ENCODE measurements at regions not wholly inside any gene's neighbourhood (a gene's known extent, or its start where the extent isn't known, plus 50 kb on each side); places are given as distances from the start of the nearest gene placed in this dataset.
A peak's percentile ranks its signal among the peaks of the same experiment; 100 is the strongest.

DNA sequence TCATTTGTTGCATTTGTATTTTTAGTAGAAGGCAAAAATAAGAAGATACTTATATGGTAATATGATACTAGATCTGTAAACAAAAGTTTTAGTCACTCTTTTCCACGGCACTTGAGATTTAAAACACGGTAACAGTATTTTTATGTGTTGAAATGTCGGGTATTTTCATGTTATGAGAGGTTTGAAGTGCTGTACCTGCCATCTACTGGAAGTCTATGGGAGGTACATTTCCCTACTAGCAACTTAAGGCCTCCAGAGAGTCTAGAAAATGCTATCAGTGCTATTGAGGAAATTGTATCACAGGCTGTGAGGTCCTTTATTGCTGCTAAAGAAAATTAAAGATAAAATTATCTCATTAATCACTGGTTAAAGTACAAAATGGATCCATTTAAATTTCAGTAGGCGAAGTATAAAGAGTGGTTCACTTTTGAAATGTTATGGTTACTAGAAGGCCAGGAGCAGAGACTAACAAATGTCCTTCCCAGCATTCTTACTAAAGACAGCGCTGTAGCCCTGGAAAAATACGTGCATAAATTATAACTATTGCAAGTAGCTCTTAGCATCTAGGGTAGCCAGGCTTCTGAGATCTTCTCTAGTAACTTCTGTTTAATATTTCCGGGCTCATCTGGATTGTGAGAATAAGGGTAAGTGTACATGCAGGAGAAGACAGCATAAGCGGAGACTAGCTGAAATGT is 77.6 kb upstream of the PRKD1 start:
- no peaks in the 10 kb centered on the region for H3K9me3 ChIP-seq (ENCODE audit: low read depth)
- no peaks in the 10 kb centered on the region for H3K4me1 ChIP-seq
- H3K27ac Mint-ChIP-seq = no peak overlapping the region
- no peaks in the 10 kb centered on the region for H3K36me3 ChIP-seq
- no peaks in the 10 kb centered on the region for H3K27me3 Mint-ChIP-seq (ENCODE audit: insufficient read depth, low read depth)
- no peaks in the 10 kb centered on the region for H4K20me1 ChIP-seq (ENCODE audit: low read depth)
- H3K4me3 Mint-ChIP-seq = no peak overlapping the region
- TF ChIP-seq, protein P1, sequence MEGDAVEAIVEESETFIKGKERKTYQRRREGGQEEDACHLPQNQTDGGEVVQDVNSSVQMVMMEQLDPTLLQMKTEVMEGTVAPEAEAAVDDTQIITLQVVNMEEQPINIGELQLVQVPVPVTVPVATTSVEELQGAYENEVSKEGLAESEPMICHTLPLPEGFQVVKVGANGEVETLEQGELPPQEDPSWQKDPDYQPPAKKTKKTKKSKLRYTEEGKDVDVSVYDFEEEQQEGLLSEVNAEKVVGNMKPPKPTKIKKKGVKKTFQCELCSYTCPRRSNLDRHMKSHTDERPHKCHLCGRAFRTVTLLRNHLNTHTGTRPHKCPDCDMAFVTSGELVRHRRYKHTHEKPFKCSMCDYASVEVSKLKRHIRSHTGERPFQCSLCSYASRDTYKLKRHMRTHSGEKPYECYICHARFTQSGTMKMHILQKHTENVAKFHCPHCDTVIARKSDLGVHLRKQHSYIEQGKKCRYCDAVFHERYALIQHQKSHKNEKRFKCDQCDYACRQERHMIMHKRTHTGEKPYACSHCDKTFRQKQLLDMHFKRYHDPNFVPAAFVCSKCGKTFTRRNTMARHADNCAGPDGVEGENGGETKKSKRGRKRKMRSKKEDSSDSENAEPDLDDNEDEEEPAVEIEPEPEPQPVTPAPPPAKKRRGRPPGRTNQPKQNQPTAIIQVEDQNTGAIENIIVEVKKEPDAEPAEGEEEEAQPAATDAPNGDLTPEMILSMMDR (IDR thresholded peaks at IDR 0.05) = peak; percentile 75
- no peak for TF ChIP-seq EZH2phosphoT487 (IDR thresholded peaks at IDR 0.05)
- H3K4me1 Mint-ChIP-seq = peaks cover 5% of the 10 kb centered on the region
- peak overlapping the region; percentile 35 for H3K4me2 ChIP-seq
- no peaks in the 10 kb centered on the region for H3K27me3 ChIP-seq
- H3K4me3 ChIP-seq = no peak overlapping the region
- H3K36me3 Mint-ChIP-seq = peaks cover 1% of the 10 kb centered on the region
- no peak overlapping the region for H3K27ac ChIP-seq
- H3K79me2 ChIP-seq (ENCODE audit: low read depth) = no peaks in the 10 kb centered on the region
- peak; percentile 53 for DNase-seq (ENCODE audit: low spot score)
- H2AFZ ChIP-seq (replicated peaks) = peak overlapping the region; percentile 73
- H3F3A ChIP-seq (ENCODE audit: low read depth) = no peaks in the 10 kb centered on the region
- H3K9me3 Mint-ChIP-seq = peaks cover 3% of the 10 kb centered on the region
- H3K9ac ChIP-seq = no peak overlapping the region

DNA sequence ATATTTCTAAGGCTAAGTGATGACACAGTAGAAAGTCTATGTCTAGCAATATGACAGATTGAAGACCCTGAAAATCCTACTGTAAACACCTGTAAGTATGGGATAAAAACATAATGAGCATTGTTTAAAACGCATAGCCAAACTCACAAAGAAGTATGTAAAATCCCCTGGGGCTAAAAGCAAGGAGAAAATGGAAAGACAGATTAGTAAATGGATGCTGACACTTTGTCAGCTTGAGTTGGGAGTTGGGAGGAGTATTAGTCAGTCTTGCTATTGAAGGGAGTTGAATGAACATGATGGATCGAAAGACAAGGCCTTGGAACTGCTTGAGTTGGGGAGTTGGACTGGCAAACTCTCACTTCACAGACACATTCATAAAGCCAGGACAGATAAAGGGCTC is 79.0 kb upstream of the PRKD1 start:
- Histone ChIP-seq H3F3A (ENCODE audit: low read depth) (no peaks in the 10 kb centered on the region), H3K9ac (no peak overlapping the region), H3K36me3 (no peaks in the 10 kb centered on the region), H3K4me1 (no peaks in the 10 kb centered on the region), H3K4me3 (no peak overlapping the region), H2AFZ (replicated peaks) (no peak overlapping the region), H3K79me2 (ENCODE audit: low read depth) (no peaks in the 10 kb centered on the region), H3K9me3 (ENCODE audit: low read depth) (no peaks in the 10 kb centered on the region), H4K20me1 (ENCODE audit: low read depth) (no peaks in the 10 kb centered on the region), H3K27me3 (no peaks in the 10 kb centered on the region), H3K27ac (no peak overlapping the region), H3K4me2 (no peak overlapping the region)
- H3K4me1 Mint-ChIP-seq = peaks cover 5% of the 10 kb centered on the region
- TF ChIP-seq EZH2phosphoT487 (IDR thresholded peaks at IDR 0.05) (no peak), EZH2 (IDR thresholded peaks at IDR 0.05) (no peak)
- TF ChIP-seq, protein P1 (IDR thresholded peaks at IDR 0.05) = no peak
- no peak overlapping the region for H3K27ac Mint-ChIP-seq
- H3K4me3 Mint-ChIP-seq = no peak overlapping the region
- no peak for DNase-seq (ENCODE audit: low spot score)
- H3K27me3 Mint-ChIP-seq (ENCODE audit: insufficient read depth, low read depth) = no peaks in the 10 kb centered on the region
- H3K36me3 Mint-ChIP-seq = peaks cover 1% of the 10 kb centered on the region
- H3K9me3 Mint-ChIP-seq = peaks cover 3% of the 10 kb centered on the region

DNA sequence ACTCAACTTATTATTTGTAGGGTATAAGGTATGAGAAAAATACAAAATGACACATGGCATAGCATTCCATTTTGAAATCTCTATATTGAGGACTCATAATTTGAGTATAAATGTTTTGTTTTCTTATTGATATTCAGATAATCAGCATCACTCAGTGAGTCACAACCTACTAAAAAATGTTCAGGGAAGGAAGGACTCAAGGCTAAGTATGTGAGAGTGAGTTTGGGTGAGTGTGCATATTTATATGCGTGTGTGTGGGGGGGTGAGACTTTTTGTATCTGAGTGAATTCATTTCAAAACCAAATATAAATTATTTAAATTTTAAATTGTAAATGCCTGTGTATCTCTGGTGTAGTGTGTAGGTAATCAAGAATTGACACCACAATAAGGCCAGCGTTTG is 87.8 kb upstream of the PRKD1 start:
- Mint-ChIP-seq H3K27me3 (ENCODE audit: insufficient read depth, low read depth) (peaks cover 2% of the 10 kb centered on the region), H3K4me3 (no peak overlapping the region), H3K9me3 (no peaks in the 10 kb centered on the region), H3K4me1 (no peaks in the 10 kb centered on the region), H3K36me3 (no peaks in the 10 kb centered on the region), H3K27ac (no peak overlapping the region)
- Histone ChIP-seq H3K4me3 (no peak overlapping the region), H4K20me1 (ENCODE audit: low read depth) (no peaks in the 10 kb centered on the region), H3K27ac (no peak overlapping the region), H3K9ac (no peak overlapping the region), H3K9me3 (ENCODE audit: low read depth) (no peaks in the 10 kb centered on the region), H2AFZ (replicated peaks) (no peak overlapping the region), H3K79me2 (ENCODE audit: low read depth) (no peaks in the 10 kb centered on the region), H3K4me2 (no peak overlapping the region), H3K36me3 (no peaks in the 10 kb centered on the region), H3K4me1 (no peaks in the 10 kb centered on the region), H3K27me3 (no peaks in the 10 kb centered on the region), H3F3A (ENCODE audit: low read depth) (no peaks in the 10 kb centered on the region)
- TF ChIP-seq EZH2phosphoT487 (IDR thresholded peaks at IDR 0.05) = no peak
- TF ChIP-seq EZH2 (IDR thresholded peaks at IDR 0.05) = no peak
- TF ChIP-seq, protein P1 (IDR thresholded peaks at IDR 0.05) = no peak
- no peak for DNase-seq (ENCODE audit: low spot score)

Data from neural progenitor cell (in vitro differentiated cells).